ENCODE measurements at regions not wholly inside any gene's neighbourhood (a gene's known extent, or its start where the extent isn't known, plus 50 kb on each side); places are given as distances from the start of the nearest gene placed in this dataset.
"Not testable (repeated sequence)": the region's sequence is repeated elsewhere in the genome, so short reads cannot be mapped to it uniquely, and the experiment has no call there.

DNA sequence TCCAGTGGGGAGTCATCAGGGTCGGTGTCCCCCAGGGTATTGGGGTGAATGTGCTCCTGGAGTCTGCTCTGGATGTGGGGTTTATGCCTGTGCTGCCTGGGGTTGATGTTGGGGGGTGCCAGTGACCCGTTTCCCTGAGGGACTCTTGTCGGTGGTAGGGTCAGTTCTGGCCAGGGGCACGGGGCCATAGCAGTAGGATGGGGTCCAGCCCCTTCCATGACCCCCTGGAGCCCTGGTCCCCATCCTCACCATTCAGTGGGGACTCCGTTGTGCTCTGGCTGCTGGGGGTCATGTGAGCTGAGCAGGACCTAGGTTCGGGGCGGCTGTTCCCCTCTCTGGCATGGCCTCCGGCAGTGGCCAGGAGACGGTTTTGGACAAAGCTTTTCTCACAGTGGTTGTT lies 530.8 kb downstream of the GOLGA6L6 start:
- DNase-seq (ENCODE audit: low read depth, low spot score): not testable (repeated sequence)

DNA sequence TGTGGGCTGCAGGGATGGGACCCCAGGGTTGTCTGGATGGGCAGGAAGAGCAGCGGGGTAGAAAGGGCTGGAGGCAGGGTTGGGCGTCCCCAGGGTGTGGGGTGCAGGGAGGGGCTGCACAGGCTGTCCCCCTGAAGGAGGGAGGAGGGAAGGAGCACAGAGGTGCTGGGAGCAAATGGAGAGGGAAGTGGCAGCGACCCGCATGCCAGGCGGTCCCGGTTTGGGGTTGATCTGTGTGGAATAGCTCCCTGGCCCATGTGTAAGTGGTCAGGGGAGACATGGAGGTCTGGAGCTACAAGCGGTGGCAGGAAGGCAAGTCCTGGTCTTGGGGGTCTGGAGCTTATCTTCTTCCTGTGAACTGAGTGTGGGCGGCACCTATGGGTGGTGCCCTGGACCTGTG lies 532.0 kb downstream of the GOLGA6L6 start:
- DNase-seq (ENCODE audit: low read depth, low spot score): not testable (repeated sequence)

DNA sequence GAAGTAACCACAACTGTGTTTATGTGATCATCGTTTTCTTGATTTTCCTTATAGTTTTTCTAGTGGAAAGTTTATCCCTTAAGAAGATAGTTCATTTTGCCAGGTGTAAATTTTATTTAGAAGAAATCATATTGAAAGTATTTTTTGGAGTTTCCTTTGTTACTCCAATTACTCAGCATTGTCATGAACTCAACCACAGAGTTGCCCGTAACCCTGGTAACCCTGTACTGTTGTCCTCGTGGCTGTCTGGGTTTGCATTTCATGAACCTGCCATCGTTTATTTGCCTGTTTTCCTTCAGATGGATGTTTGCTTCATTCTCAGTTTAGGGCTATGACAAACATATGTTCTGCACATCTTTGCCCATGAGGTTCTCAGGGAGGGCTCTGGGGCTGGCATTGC lies 534.3 kb downstream of the GOLGA6L6 start:
- not testable (repeated sequence) for DNase-seq (ENCODE audit: low read depth, low spot score)

DNA sequence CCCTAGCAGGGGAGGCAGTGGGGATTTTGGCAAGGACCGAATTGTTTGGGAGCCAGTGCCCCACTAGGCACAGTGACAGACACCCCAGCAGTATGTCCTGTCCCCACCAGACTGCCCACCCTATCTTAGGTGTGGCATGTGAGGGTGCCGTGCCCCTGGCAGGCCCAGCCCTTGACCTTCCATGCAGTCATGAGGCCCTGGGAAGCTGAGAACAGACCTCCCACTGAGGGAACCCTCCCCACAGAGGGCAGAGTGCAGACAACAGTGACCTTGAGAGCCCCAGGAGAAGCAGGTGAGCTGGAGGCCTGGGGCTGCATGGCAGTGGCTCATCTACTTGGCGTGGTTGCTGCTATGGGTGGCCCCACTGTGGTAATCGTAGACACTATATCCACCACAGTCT lies 538.1 kb downstream of the GOLGA6L6 start:
- DNase-seq (ENCODE audit: low read depth, low spot score): not testable (repeated sequence)

DNA sequence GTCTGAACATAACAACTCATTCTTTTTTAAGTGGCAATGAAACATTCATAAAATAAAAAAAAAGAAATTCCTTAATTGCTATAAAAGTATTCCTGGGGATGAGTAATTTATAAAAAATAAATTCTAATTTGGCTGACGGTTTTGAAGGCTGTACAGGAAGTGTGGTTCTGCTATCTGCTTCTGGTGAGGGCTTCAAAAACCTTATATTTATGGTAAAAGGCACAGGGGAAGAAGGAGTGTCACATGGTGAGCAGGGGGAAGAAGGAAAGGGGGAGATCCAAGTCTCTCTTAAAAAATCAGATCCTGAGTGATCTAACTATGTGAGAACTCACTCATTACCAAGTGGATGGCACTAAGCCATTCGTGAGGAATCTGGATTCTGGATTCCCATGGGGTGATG lies 539.0 kb downstream of the GOLGA6L6 start:
- DNase-seq (ENCODE audit: low read depth, low spot score): not testable (repeated sequence)

DNA sequence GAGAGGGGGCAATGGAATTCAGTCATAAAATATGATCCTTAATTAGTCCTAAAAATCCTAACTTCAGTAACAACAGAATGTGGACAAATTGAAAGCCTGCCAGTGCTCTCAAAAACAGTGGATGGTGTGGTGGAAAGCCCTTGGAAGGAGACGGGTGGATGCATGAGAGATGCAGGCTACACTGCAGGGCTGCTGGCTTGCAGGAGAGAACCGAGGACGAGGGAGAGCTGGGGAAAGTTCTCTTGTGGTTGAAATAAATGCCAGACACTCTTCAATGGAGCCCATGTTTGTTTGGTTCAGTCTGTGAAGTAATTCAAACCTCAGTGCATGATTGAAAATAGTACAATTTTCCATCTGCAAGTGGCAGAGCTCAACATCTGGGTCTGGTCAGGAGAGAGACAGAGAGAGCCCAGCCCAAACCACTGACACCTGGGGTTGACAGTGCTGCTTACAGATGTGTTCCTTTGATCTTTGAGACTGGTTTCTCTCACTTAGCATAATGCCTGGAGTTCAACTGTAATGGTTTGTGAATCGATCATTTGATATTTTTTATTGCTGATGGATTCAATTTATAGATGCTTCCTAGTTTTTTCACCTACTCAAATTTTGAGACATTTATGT lies 544.9 kb downstream of the GOLGA6L6 start:
- not testable (repeated sequence) for DNase-seq (ENCODE audit: low read depth, low spot score)

DNA sequence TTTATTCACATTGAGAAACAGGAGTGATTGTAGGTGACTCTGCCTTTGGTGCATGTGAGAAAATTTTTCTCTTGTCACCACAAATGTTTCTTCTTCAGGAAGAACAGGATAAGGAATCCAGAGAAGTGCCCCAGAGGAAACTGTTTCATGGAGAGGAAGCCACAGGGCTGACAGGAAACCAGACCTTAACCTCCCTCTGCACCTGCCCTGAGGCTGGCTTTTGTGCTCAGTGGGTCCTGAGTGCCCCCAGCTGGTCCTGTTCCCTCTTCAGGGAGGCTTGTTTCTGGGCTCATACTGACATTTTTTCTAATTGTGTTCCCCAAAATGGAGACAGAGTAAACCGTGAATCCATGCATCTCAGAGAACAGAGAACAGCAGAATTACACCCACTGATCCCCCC lies 546.3 kb downstream of the GOLGA6L6 start:
- DNase-seq (ENCODE audit: low read depth, low spot score): not testable (repeated sequence)

DNA sequence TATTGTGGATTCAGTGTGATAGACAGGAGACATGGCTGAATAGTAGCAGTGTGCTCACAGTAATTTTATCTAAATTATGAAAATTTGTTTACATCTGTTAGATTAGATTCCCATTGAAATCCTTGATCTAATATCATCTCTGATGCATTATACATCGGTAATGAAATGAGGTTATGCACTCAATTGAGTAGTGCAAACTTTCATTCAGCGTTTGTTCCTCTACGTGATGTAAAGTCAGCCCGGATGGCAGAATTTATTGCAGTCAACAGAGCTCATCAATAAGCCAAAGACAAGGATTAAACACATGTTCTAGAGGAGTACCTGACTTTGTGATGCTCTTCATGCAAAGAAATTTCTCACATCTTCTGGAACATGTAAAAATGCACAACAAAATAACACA lies 549.2 kb downstream of the GOLGA6L6 start:
- DNase-seq (ENCODE audit: low read depth, low spot score): no peak

DNA sequence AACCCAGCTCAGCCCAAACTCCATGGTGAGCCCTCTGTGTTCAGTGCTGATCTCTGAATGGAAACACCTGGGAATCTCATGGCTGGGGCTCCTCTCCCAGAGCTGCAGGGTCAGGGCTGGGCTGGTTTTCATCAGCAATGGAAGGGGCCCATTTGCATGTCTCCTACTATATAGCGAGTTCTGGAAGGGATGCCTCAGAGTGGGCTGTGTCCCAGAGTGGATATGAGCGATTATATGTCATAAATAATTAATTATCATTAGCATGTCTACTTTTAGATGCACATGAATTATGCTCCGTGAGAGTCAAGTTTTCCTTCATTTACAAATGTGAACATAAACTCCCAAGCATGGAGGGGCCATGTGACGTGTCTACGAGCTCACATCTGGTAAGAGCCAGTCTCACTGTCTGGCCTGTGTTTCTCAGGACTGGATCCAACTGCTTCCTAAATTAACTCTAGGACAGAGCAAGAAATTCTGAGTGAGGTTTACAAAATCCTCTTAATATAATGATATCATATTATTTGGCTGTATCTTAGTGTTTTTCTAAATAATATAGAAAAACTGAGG lies 553.4 kb downstream of the GOLGA6L6 start:
- no peak for DNase-seq (ENCODE audit: low read depth, low spot score)

DNA sequence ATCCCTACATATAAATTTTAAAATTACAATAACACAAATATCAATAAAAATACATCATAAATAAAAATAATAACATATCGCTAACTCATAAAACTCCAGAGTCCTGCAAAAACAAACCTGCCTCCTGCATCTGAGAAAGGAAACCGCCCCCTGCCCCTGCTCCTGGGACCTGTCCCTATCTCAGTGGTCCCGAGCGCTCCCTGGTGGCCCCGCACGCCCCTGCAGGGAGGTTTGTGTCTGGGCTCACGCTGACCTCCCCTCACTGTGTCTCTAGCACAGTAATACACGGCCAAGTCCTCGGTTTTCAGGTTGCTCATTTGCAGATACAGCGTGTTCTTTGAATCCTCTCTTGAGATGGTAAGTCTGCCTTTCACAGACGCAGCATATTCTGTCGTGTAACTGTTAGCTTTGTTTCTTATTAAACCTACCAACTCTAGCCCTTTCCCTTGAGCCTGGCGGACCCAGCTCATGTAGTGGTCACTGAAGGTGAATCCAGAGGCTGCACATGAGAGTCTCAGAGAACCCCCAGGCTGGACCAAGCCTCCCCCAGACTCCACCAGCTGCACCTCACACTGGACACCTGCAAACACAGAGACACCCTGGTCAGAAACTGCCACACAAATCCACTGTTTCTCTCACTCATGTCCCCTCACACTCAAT lies 554.1 kb downstream of the GOLGA6L6 start:
- DNase-seq (ENCODE audit: low read depth, low spot score): peak; percentile 39

DNA sequence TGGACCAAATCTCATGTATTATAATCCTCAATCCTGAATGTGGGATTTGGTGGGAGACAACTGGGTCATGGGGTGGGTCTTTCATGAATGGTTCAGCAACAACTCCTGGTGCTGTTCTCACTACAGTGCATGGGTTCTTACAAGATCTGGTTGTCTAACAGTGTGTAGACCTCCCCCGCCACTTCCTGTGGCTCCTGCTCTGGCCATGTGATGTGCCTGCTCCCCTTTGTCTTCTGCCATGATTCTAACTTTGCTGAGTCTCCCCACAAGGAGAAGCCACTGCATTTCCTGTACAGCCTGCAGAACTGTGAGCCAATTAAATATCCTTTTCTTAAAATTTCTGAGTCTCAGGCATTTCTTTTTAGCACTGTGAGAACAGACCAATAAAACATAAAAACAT lies 557.5 kb downstream of the GOLGA6L6 start:
- no peak for DNase-seq (ENCODE audit: low read depth, low spot score)

DNA sequence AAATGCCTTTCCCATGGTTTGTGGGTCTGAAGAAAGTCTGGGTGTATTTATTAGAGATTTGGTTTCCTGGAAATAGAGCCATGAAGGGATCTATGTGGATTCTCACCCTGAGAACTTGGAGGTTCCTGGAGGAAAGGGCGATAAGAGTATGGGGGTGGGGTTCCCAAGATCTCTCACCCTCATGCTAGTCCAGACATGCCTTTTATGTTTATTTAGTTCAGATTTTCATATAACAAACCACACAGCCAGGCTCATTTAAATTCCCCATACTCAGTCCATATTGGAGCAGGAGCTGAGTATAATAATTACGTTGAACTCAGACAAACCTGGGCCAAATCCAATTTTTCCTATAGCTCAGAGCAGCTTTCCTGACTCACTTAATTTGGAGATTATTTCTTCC lies 566.6 kb downstream of the GOLGA6L6 start:
- DNase-seq (ENCODE audit: low read depth, low spot score): no peak

DNA sequence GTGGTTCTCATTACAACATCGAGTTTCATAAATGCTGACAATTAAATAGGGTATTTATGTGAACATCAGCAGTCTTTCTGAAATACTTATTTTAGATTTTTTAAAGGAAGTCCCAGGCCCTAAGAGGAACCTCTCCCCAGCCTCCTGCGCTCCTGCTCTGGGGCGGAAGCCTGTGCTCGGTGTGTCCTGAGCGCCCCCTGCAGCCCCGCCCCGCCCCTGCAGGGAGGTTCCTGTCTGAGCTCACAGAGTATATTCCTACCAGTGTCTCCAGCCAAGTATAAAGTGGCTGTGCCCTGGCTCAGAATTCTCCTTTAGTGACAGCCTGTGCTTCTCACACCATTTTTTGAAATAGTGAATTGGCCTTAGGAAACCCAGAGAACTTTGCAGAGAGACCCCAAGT lies 567.9 kb downstream of the GOLGA6L6 start:
- no peak for DNase-seq (ENCODE audit: low read depth, low spot score)

DNA sequence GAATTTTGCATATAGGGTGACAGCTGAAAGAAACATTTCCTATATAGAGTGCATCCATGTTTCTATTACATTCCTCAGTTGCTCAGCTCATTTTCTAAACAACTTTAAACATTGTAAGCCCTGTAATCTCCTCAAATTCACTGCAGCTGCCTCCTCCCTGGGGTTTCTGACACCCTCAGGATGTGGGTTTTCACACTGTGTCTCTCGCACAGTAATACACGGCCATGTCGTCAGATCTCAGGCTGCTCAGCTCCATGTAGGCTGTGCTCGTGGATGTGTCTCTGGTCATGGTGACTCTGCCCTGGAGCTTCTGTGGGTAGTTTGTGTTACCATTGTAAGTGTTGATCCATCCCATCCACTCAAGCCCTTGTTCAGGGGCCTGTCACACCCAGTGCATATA lies 569.0 kb downstream of the GOLGA6L6 start:
- not testable (repeated sequence) for DNase-seq (ENCODE audit: low read depth, low spot score)

DNA sequence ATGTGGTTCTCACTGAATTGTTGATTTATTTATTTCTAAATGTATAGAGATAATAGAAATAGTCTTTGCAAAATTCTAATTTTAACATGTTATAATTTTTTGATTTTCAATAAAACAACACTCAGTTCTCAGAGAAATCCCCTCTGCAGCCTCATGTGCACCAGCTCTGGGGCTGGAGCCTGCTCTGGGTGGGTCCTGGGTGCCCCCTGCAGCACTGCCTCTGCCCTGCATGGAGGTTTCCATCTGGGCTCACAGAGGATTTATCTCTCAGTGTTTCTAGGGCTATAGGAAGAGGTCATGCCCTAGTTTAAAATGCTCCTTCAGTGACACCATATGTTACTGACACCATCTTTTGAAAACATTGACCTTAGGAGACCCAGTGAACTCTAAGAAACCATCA lies 576.0 kb downstream of the GOLGA6L6 start:
- not testable (repeated sequence) for DNase-seq (ENCODE audit: low read depth, low spot score)

DNA sequence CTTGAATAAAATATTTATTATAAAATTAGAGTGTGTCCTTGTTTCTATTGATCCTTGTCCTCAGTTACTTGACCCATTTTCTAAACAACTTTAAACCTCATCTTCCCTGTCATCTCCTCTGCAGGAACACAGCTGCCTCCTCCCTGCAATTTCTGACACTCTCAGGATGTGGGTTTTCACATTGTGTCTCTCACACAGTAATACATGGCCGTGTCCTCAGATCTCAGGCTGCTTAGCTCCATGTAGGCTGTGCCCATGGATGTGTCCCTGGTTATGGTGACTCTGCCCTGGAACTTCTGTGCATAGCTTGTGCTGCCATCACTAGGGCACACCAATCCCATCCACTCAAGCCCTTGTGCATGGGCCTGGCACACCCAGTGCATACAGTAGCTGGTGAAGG lies 577.1 kb downstream of the GOLGA6L6 start:
- not testable (repeated sequence) for DNase-seq (ENCODE audit: low read depth, low spot score)

DNA sequence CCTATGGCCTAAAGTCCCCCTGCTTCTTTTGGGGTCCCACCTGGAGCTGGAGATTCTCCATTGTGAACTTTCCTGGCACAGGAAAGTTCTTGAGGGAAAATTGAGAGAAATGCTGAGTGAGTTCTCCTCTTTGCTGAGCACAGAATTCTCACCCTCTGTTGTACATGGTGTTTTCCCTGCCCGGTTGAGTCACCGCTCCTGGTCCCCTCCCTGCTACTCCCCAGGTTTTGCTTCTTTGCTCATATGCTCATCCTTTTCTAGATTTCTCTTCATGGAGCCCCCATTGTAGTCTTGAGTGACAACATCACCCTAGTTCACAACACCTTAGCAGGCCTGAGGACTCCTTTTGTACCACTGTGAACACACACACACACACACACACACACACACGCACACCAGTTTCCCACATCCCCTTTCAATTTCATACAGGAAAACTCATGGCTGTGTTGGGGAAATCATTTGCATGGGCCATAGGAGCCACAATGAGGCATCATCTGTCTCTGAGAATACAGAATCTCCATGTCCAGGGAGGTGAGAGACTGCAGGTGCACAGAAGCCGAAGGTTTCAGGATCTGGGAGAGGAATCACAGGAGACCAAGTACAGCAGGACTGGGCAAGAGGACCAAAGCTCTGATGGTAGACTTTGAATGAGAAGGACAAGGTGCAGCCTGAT lies 585.3 kb downstream of the GOLGA6L6 start:
- no peak for DNase-seq (ENCODE audit: low read depth, low spot score)

DNA sequence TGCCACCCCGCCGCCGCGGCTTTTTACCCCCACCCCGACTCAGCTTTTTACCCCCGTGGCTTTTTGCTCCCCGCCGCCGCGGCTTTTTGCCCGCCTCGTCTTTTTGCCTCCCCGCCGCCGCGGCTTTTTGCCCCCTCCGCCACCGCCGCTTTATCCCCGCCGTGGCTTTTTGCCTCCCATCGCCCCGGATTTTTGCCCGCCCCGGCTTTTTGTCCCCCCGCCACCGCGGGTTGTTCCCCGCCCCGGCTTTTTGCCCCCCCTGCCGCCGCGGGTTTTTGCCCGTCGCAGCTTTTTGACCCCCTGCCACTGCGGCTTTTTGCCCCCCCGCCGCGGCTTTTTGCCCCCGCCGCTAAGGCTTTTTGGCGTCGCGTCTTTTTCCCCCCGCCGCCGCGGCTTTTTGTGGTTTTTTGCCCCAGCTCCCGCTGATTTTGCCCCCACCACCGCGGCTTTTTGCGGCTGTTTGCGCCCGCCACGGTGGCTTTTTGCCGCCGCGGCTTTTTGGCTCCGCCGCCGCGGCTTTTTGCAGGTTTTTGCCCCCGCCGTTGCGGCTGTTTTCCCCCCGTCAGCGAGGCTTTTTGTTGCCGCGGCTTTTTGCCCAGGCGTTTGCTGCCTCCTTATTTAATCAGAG lies 597.2 kb downstream of the GOLGA6L6 start:
- peak; percentile 1 for DNase-seq (ENCODE audit: low read depth, low spot score)

DNA sequence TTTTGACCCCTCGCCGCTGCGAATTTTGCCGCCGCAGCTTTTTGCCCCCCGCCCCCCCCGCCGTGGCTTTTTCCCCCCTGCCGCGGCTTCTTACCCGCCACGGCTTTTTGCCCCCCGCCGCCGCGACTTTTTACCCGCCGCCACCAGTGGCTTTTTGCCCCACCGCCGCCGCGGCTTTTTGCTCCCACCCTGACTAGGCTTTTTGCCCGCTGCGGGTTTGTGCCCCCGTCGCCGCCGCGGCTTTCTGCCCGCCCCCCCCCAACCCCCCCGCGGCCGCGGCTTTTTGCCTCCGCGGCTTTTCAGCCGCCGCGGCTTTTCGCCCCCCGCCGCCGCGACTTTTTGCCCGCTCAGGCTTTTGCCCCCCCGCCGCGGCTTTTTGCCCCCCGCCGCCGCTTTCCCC lies 598.1 kb downstream of the GOLGA6L6 start:
- DNase-seq (ENCODE audit: low read depth, low spot score): no peak

DNA sequence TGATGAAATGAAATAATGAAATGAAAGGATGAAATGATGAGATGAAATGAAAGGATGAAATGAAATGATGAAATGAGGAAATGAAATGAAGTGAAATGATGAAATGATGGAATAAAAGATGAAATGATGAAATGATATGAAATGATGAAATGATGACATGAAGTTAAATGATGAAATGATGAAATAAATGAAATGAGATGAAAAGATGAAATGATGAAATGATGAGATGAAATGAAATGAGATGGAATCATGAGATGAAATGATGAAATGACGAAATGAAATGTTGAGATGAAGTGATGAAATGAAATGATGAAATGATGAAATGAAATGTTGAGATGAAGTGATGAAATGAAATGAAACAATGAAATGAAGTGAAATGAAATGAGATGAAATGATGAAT lies 638.3 kb downstream of the GOLGA6L6 start:
- DNase-seq (ENCODE audit: low read depth, low spot score): not testable (repeated sequence)

DNA sequence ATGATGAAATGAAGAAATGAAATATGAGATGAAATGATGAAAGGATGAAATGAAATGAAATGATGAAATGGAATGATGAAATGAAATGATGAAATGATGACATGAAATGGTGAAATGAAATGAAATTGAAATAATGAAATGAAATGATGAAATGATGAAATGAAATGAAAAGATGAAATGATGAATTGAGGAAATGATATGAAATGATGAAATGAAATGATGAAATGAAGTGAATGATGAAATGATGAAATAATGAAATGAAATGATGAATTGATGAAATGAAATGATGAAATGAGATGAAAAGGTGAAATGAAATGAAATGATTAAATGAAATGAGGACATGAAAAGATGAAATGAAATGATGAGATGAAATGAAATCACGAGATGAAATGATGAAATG lies 639.2 kb downstream of the GOLGA6L6 start:
- not testable (repeated sequence) for DNase-seq (ENCODE audit: low read depth, low spot score)

DNA sequence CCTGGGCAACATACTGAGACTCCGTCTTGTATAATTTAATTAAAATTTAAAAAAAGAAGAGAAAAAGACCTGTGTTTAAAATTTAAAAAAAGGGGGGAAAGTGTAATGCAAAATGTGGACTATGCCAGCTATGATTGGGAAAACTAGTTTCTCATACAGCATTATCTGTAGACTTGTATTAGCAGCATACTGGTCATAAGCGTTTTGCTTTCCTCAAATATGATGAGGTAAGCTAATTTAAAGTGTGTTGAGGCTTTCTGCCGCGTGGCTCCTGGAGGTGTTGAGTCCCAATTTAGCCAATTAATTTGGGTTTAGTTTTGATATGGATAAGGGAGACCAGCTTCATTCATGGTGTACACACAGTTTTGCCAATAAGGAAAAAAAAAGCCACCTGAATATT lies 640.2 kb downstream of the GOLGA6L6 start:
- not testable (repeated sequence) for DNase-seq (ENCODE audit: low read depth, low spot score)

Measured in ELF-1 (cell line).